ENCODE measurements at regions not wholly inside any gene's neighbourhood (a gene's known extent, or its start where the extent isn't known, plus 50 kb on each side); places are given as distances from the start of the nearest gene placed in this dataset.

GRCh38 chr16:63628812-63629211 lies 1493.1 kb downstream of the CDH11 start:
- no peaks in the 10 kb centered on the region for H3K9me3 ChIP-seq
- DNase-seq: no peak
- no peak overlapping the region for H3K4me3 ChIP-seq (replicated peaks in 1 of 3)
- no peak for TF ChIP-seq POLR2A (IDR thresholded peaks at IDR 0.05)
- no peak for TF ChIP-seq CTCF (IDR thresholded peaks at IDR 0.05)
- H3K36me3 ChIP-seq: no peaks in the 10 kb centered on the region
- H3K27me3 ChIP-seq: no peaks in the 10 kb centered on the region
- intact Hi-C loops (cut with DNase I): no loop called here
- no peaks in the 10 kb centered on the region for H3K4me1 ChIP-seq
- H3K27ac ChIP-seq: no peak overlapping the region

GRCh38 chr16:63625126-63625525 lies 1496.7 kb downstream of the CDH11 start:
- WGBS, 2 donors: 81 to 84% methylated on average over 1 of the region's 1 CpG
- Histone ChIP-seq H3K36me3 (no peaks in the 10 kb centered on the region), H3K4me3 (replicated peaks in 1 of 3) (no peak overlapping the region), H3K4me1 (no peaks in the 10 kb centered on the region), H3K27me3 (no peaks in the 10 kb centered on the region), H3K9me3 (no peaks in the 10 kb centered on the region), H3K27ac (no peak overlapping the region)
- no peak for DNase-seq
- TF ChIP-seq CTCF (IDR thresholded peaks at IDR 0.05) (no peak), POLR2A (IDR thresholded peaks at IDR 0.05) (no peak)
- intact Hi-C loops (cut with DNase I): no loop called here

GRCh38 chr16:63623551-63624039 lies 1498.3 kb downstream of the CDH11 start:
- no peaks in the 10 kb centered on the region for H3K36me3 ChIP-seq
- H3K27me3 ChIP-seq: no peaks in the 10 kb centered on the region
- intact Hi-C loops (cut with DNase I): no loop called here
- WGBS, 2 donors: 83 to 84% methylated on average over 4 of the region's 4 CpGs
- TF ChIP-seq POLR2A (IDR thresholded peaks at IDR 0.05): no peak
- no peak for TF ChIP-seq CTCF (IDR thresholded peaks at IDR 0.05)
- H3K4me3 ChIP-seq (replicated peaks in 1 of 3): no peak overlapping the region
- H3K27ac ChIP-seq: no peak overlapping the region
- H3K4me1 ChIP-seq: no peaks in the 10 kb centered on the region
- H3K9me3 ChIP-seq: no peaks in the 10 kb centered on the region
- DNase-seq: no peak

- Histone ChIP-seq H3K4me1 (no peaks in the 10 kb centered on the region), H3K27me3 (no peaks in the 10 kb centered on the region), H3K9me3 (no peaks in the 10 kb centered on the region), H3K4me3 (replicated peaks in 1 of 3) (no peak overlapping the region), H3K36me3 (no peaks in the 10 kb centered on the region), H3K27ac (no peak overlapping the region)
- intact Hi-C loops (cut with DNase I): no loop called here
- TF ChIP-seq POLR2A (IDR thresholded peaks at IDR 0.05): no peak
- TF ChIP-seq CTCF (IDR thresholded peaks at IDR 0.05): no peak
- DNase-seq: no peak
- WGBS, 2 donors: 71 to 77% methylated on average over 3 of the region's 3 CpGs
These were observed 1502.9 kb downstream of the CDH11 start for GRCh38 chr16:63618896-63619485.

GRCh38 chr16:63617990-63618763 lies 1503.7 kb downstream of the CDH11 start:
- Histone ChIP-seq H3K4me1 (no peaks in the 10 kb centered on the region), H3K4me3 (replicated peaks in 1 of 3) (no peak overlapping the region), H3K27ac (no peak overlapping the region), H3K27me3 (no peaks in the 10 kb centered on the region), H3K9me3 (no peaks in the 10 kb centered on the region), H3K36me3 (no peaks in the 10 kb centered on the region)
- TF ChIP-seq POLR2A (IDR thresholded peaks at IDR 0.05): peak in 1 of 2 donors; percentile 44
- no peak for TF ChIP-seq CTCF (IDR thresholded peaks at IDR 0.05)
- WGBS, 2 donors: 85 to 91% methylated on average over 10 to 16 of the region's 16 CpGs
- intact Hi-C loops (cut with DNase I): no loop called here
- DNase-seq: peak in 1 of 2 donors; percentile 3

Measured in thyroid gland (tissue), 4 donors.